Neural progenitor cell (in vitro differentiated cells): ENCODE measurements at regions not wholly inside any gene's neighbourhood (a gene's known extent, or its start where the extent isn't known, plus 50 kb on each side); places are given as distances from the start of the nearest gene placed in this dataset.

ENCODE experiments used
- DNase-seq: peaks from one replicate; pipeline ENCODE4 v3.0.0-alpha.2; 2016; ENCODE audit warnings: low spot score
- H2AFZ ChIP-seq: fragments of 200-600 bp; sonication (generic); replicated peaks from 2 replicates; pipeline ENCODE4 v1.6.1; 2016; ENCODE audit warnings: antibody characterized with exemption
- H3F3A ChIP-seq: fragments of 200-600 bp; sonication (generic); 2 replicates; pipeline ENCODE4 v1.6.1; 2016; ENCODE audit warnings: antibody characterized with exemption, low read depth
- H3K27ac ChIP-seq: fragments of 200-600 bp; sonication (generic); 2 replicates; pipeline ENCODE4 v1.5.1; 2016; ENCODE audit warnings: mild to moderate bottlenecking
- H3K27me3 ChIP-seq: fragments of 200-600 bp; sonication (generic); 2 replicates; pipeline ENCODE4 v1.6.1; 2016; ENCODE audit warnings: mild to moderate bottlenecking, moderate library complexity
- H3K36me3 ChIP-seq: fragments of 200-600 bp; sonication (generic); 2 replicates; pipeline ENCODE4 v1.5.1; 2016
- H3K4me1 ChIP-seq: fragments of 200-600 bp; sonication (generic); 2 replicates; pipeline ENCODE4 v1.6.1; 2016; ENCODE audit warnings: mixed run types
- H3K4me2 ChIP-seq: fragments of 200-600 bp; sonication (generic); 2 replicates; pipeline ENCODE4 v1.6.1; 2016
- H3K4me3 ChIP-seq: fragments of 200-600 bp; sonication (generic); 2 replicates; pipeline ENCODE4 v1.5.1; 2016
- H3K79me2 ChIP-seq: fragments of 200-600 bp; sonication (generic); 2 replicates; pipeline ENCODE4 v1.6.1; 2016; ENCODE audit warnings: low read depth
- H3K9ac ChIP-seq: fragments of 200-600 bp; sonication (generic); 2 replicates; pipeline ENCODE4 v1.6.1; 2016
- H3K9me3 ChIP-seq: fragments of 200-600 bp; sonication (generic); 2 replicates; pipeline ENCODE4 v1.5.1; 2016; ENCODE audit warnings: low read depth
- H4K20me1 ChIP-seq: fragments of 200-600 bp; sonication (generic); 2 replicates; pipeline ENCODE4 v1.6.1; 2016; ENCODE audit warnings: low read depth
- H3K27ac Mint-ChIP-seq: 3 replicates; pipeline ENCODE4 v1.8.0; 2021; ENCODE audit warnings: mixed read lengths
- H3K27me3 Mint-ChIP-seq: 2 replicates; pipeline ENCODE4 v1.8.0; 2022; ENCODE audit warnings: low read depth, mild to moderate bottlenecking, inconsistent platforms, moderate library complexity, mixed read lengths; ENCODE audit not compliant: insufficient read depth
- H3K36me3 Mint-ChIP-seq: 3 replicates; pipeline ENCODE4 v1.8.0; 2021; ENCODE audit warnings: mixed read lengths
- H3K4me1 Mint-ChIP-seq: 3 replicates; pipeline ENCODE4 v1.8.0; 2021; ENCODE audit warnings: mixed read lengths
- H3K4me3 Mint-ChIP-seq: 3 replicates; pipeline ENCODE4 v1.8.0; 2021; ENCODE audit warnings: mild to moderate bottlenecking, moderate library complexity, mixed read lengths
- H3K9me3 Mint-ChIP-seq: 3 replicates; pipeline ENCODE4 v1.8.0; 2020; ENCODE audit warnings: mixed read lengths
- CTCF ChIP-seq: fragments of 200-600 bp; sonication (generic); IDR thresholded peaks from 2 replicates; pipeline ENCODE4 v1.5.1; 2017; ENCODE audit warnings: antibody characterized with exemption, mild to moderate bottlenecking
- EZH2 ChIP-seq: fragments of 200-600 bp; sonication (generic); IDR thresholded peaks from 2 replicates; pipeline ENCODE4 v1.6.1; 2017; ENCODE audit warnings: antibody characterized with exemption, mild to moderate bottlenecking, moderate library complexity
- EZH2phosphoT487 ChIP-seq: fragments of 200-600 bp; sonication (generic); IDR thresholded peaks from 2 replicates; pipeline ENCODE4 v1.6.1; 2017; ENCODE audit warnings: antibody characterized with exemption

DNA sequence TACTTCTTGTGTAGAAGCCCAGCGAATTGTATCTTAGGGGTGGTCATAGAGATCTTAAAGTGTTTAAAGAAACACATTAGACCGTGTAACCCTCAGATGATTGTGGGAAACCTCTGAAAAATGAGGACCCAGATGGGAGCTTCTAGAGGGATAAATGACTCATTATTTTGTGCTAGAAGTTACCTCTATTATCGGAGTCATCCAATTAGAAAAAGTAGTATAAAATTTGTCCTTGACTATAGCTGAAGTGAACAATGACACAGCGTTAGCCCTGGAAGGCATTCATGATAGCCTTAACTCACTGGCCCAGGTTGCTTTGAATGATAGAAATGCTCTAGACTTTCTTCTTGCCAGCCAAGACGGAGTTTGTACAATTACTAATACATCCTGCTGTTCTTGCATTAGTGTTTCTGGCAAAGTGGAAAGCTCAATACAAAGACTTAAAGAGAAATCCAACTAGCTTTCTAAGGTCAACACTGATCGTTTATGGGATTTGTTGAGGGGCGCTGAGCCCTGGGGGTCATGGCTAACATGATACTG lies 178.9 kb upstream of the VEGFC start:
- no peaks in the 10 kb centered on the region for H3K9me3 Mint-ChIP-seq
- H3K4me3 ChIP-seq: no peak overlapping the region
- H3K4me1 Mint-ChIP-seq: peaks cover 17% of the 10 kb centered on the region
- H3K36me3 Mint-ChIP-seq: no peaks in the 10 kb centered on the region
- H3K9me3 ChIP-seq: no peaks in the 10 kb centered on the region
- H3K79me2 ChIP-seq: no peaks in the 10 kb centered on the region
- no peaks in the 10 kb centered on the region for H3F3A ChIP-seq
- H4K20me1 ChIP-seq: no peaks in the 10 kb centered on the region
- no peak overlapping the region for H3K4me2 ChIP-seq
- H3K27ac Mint-ChIP-seq: no peak overlapping the region
- DNase-seq: no peak
- no peak overlapping the region for H3K9ac ChIP-seq
- H2AFZ ChIP-seq: no peak overlapping the region
- H3K27me3 Mint-ChIP-seq: no peaks in the 10 kb centered on the region
- TF ChIP-seq EZH2 (no peak), CTCF (no peak), EZH2phosphoT487 (no peak)
- no peaks in the 10 kb centered on the region for H3K36me3 ChIP-seq
- H3K27ac ChIP-seq: no peak overlapping the region
- H3K4me1 ChIP-seq: no peaks in the 10 kb centered on the region
- H3K27me3 ChIP-seq: no peaks in the 10 kb centered on the region
- no peak overlapping the region for H3K4me3 Mint-ChIP-seq

DNA sequence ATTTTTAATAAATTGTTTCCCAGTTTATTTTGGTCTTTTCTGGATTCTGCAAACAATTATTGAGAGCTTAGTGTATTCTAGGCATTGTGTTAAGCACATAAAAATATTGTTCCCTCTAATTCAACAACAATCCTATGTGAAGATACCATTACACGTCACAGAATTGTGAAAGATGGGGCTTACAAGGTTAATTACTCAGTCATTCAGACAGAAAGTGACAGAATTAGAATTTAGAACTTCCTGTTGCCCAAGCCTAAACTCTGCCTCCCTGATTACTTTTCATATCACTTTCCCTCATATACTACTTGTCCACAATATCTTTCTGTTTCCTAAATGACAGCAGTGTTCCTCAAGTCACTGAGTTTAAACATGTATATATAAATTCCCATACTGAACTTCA lies 186.7 kb upstream of the VEGFC start:
- H3K27me3 ChIP-seq: no peaks in the 10 kb centered on the region
- no peaks in the 10 kb centered on the region for H3K4me1 ChIP-seq
- Mint-ChIP-seq H3K27me3 (no peaks in the 10 kb centered on the region), H3K4me3 (no peak overlapping the region), H3K36me3 (no peaks in the 10 kb centered on the region), H3K4me1 (no peaks in the 10 kb centered on the region), H3K9me3 (no peaks in the 10 kb centered on the region), H3K27ac (no peak overlapping the region)
- H3K79me2 ChIP-seq: no peaks in the 10 kb centered on the region
- H3K9me3 ChIP-seq: no peaks in the 10 kb centered on the region
- TF ChIP-seq EZH2: no peak
- no peak for TF ChIP-seq CTCF
- TF ChIP-seq EZH2phosphoT487: no peak
- no peak for DNase-seq
- no peaks in the 10 kb centered on the region for H3K36me3 ChIP-seq
- H2AFZ ChIP-seq: no peak overlapping the region
- H3K4me2 ChIP-seq: no peak overlapping the region
- no peak overlapping the region for H3K4me3 ChIP-seq
- no peaks in the 10 kb centered on the region for H4K20me1 ChIP-seq
- H3K27ac ChIP-seq: no peak overlapping the region
- no peak overlapping the region for H3K9ac ChIP-seq
- no peaks in the 10 kb centered on the region for H3F3A ChIP-seq

GRCh38 chr4:176981074-176981473 lies 188.4 kb upstream of the VEGFC start:
- Histone ChIP-seq H3K79me2 (no peaks in the 10 kb centered on the region), H2AFZ (no peak overlapping the region), H3K9me3 (no peaks in the 10 kb centered on the region), H3K9ac (no peak overlapping the region), H3F3A (no peaks in the 10 kb centered on the region), H3K27ac (no peak overlapping the region), H3K4me2 (no peak overlapping the region), H3K36me3 (no peaks in the 10 kb centered on the region), H4K20me1 (no peaks in the 10 kb centered on the region), H3K4me3 (no peak overlapping the region), H3K4me1 (no peaks in the 10 kb centered on the region), H3K27me3 (no peaks in the 10 kb centered on the region)
- no peaks in the 10 kb centered on the region for H3K27me3 Mint-ChIP-seq
- DNase-seq: no peak
- no peak overlapping the region for H3K27ac Mint-ChIP-seq
- no peaks in the 10 kb centered on the region for H3K9me3 Mint-ChIP-seq
- H3K4me3 Mint-ChIP-seq: no peak overlapping the region
- no peak for TF ChIP-seq EZH2
- no peaks in the 10 kb centered on the region for H3K4me1 Mint-ChIP-seq
- no peaks in the 10 kb centered on the region for H3K36me3 Mint-ChIP-seq

- no peaks in the 10 kb centered on the region for H3K27me3 Mint-ChIP-seq
- H3K27ac Mint-ChIP-seq: no peak overlapping the region
Observed at GRCh38 chr4:176981551-176981950, 188.8 kb upstream of the VEGFC start.

More at GRCh38 chr4:176981551-176981950, 188.8 kb upstream of the VEGFC start:
- Histone ChIP-seq H3K36me3 (no peaks in the 10 kb centered on the region), H3K9ac (no peak overlapping the region), H4K20me1 (no peaks in the 10 kb centered on the region), H3K4me2 (no peak overlapping the region), H3K27me3 (no peaks in the 10 kb centered on the region), H3F3A (no peaks in the 10 kb centered on the region), H3K4me3 (no peak overlapping the region), H2AFZ (no peak overlapping the region), H3K27ac (no peak overlapping the region), H3K9me3 (no peaks in the 10 kb centered on the region), H3K79me2 (no peaks in the 10 kb centered on the region), H3K4me1 (no peaks in the 10 kb centered on the region)
- no peak for DNase-seq
- Mint-ChIP-seq H3K36me3 (no peaks in the 10 kb centered on the region), H3K4me3 (no peak overlapping the region), H3K9me3 (no peaks in the 10 kb centered on the region), H3K4me1 (no peaks in the 10 kb centered on the region)
- TF ChIP-seq CTCF: no peak
